ENCODE measurements at regions not wholly inside any gene's neighbourhood (a gene's known extent, or its start where the extent isn't known, plus 50 kb on each side); places are given as distances from the start of the nearest gene placed in this dataset.

DNA sequence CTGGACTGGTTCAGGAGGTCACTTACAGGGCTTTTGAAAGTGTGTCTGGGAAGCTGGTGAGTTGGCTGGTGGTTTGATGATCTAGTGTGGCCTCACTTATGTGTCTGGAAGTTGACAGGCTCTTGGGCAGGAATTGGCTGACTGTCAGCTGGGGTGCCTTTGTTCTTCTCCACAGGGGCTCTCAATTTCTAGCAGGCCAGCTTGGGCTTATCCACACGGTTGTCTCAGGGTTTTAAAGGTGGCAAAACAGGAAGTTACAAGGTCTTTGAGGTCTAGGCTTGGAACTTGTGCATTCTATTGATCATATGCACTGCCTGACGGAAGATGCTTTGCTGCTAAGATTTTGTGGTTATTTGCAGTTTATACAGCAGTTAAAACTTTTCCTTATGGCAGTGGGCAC lies 52.0 kb upstream of the CELF4 start:
- DNase-seq, result no peak

Measured in NCI-H1105 treated with DMSO at 0.1 percent for 48 hours (cell line).